ENCODE measurements at regions not wholly inside any gene's neighbourhood (a gene's known extent, or its start where the extent isn't known, plus 50 kb on each side); places are given as distances from the start of the nearest gene placed in this dataset.

DNA sequence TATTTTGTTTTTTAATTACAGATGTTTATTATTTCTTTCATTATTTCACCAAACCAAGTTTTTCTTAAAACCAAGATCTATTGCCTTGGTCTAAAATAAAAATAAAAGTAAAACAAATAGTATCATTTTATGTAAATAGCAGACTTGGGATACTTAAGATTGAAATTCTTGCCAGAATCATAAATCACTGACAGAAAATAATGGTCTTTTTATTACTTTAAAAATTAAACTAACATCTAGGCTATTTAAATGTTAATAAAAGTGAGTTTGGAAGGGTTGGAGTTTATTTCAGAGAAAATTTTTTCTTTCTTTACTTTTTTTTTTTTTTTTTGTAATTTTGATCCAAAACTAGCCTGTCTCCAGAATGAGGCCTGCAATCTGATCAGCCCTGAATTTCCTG lies 568.0 kb upstream of the IGFBP3 start:
- H3K27ac ChIP-seq: no peak overlapping the region
- no peak for DNase-seq
- H3K9me3 ChIP-seq: no peaks in the 10 kb centered on the region
- no peak overlapping the region for H3K4me3 ChIP-seq (replicated peaks in 1 of 3)
- no peaks in the 10 kb centered on the region for H3K4me1 ChIP-seq
- intact Hi-C loops (cut with DNase I): no loop called here
- H3K36me3 ChIP-seq: no peaks in the 10 kb centered on the region
- no peaks in the 10 kb centered on the region for H3K27me3 ChIP-seq
- TF ChIP-seq POLR2A (IDR thresholded peaks at IDR 0.05) (no peak), CTCF (IDR thresholded peaks at IDR 0.05) (no peak)

- H3K27ac ChIP-seq: no peak overlapping the region
- 58 to 60% methylated on average over 2 of the region's 2 CpGs for whole genome bisulfite sequencing, 2 donors
- intact Hi-C loops (cut with DNase I): no loop called here
- DNase-seq: no peak
- H3K27me3 ChIP-seq: no peaks in the 10 kb centered on the region
- no peaks in the 10 kb centered on the region for H3K4me1 ChIP-seq
- no peak for TF ChIP-seq CTCF (IDR thresholded peaks at IDR 0.05)
- TF ChIP-seq POLR2A (IDR thresholded peaks at IDR 0.05): no peak
- no peaks in the 10 kb centered on the region for H3K36me3 ChIP-seq
- H3K9me3 ChIP-seq: no peaks in the 10 kb centered on the region
- H3K4me3 ChIP-seq (replicated peaks in 1 of 3): no peak overlapping the region
Measured at GRCh38 chr7:46488607-46489006, 567.5 kb upstream of the IGFBP3 start.

- H3K4me3 ChIP-seq (replicated peaks in 1 of 3): no peak overlapping the region
- H3K36me3 ChIP-seq: no peaks in the 10 kb centered on the region
- H3K27ac ChIP-seq: no peak overlapping the region
- WGBS, 2 donors: 67 to 70% methylated on average over 5 of the region's 5 CpGs
- intact Hi-C loops (cut with DNase I): no loop called here
- peak in 1 of 2 donors; percentile 4 for DNase-seq
- no peaks in the 10 kb centered on the region for H3K27me3 ChIP-seq
- no peaks in the 10 kb centered on the region for H3K4me1 ChIP-seq
- TF ChIP-seq CTCF (IDR thresholded peaks at IDR 0.05): no peak
- no peak for TF ChIP-seq POLR2A (IDR thresholded peaks at IDR 0.05)
- no peaks in the 10 kb centered on the region for H3K9me3 ChIP-seq
Measured at GRCh38 chr7:46486256-46487206, 565.5 kb upstream of the IGFBP3 start.

- TF ChIP-seq CTCF (IDR thresholded peaks at IDR 0.05): no peak
- TF ChIP-seq POLR2A (IDR thresholded peaks at IDR 0.05): no peak
- 88 to 93% methylated on average over 3 of the region's 3 CpGs for whole genome bisulfite sequencing, 2 donors
- intact Hi-C loops (cut with DNase I): no loop called here
- H3K36me3 ChIP-seq: no peaks in the 10 kb centered on the region
- H3K27ac ChIP-seq: no peak overlapping the region
- no peak for DNase-seq
- H3K27me3 ChIP-seq: no peaks in the 10 kb centered on the region
- H3K9me3 ChIP-seq: no peaks in the 10 kb centered on the region
- no peak overlapping the region for H3K4me3 ChIP-seq (replicated peaks in 1 of 3)
- H3K4me1 ChIP-seq: no peaks in the 10 kb centered on the region
Measured at GRCh38 chr7:46485481-46486065, 564.5 kb upstream of the IGFBP3 start.

DNA sequence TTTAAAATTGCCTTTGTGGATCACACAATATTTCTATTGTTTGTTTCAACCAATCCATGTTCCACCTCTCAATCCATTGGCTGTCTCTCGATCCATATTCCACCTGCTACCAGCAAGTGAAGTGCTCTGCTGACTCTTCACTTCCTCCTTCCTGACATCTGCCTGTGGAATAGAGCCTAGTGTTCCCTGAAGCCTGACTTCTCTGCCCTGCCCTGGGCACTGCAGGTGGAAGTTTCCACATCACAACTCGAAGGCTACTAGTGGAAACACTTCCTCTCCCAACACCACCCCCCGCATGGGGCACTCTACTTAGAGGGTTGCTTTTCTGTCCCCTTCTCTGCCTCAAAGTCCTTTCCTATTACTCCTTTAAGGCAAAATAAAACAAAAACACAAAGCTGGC lies 563.8 kb upstream of the IGFBP3 start:
- Histone ChIP-seq H3K9me3 (no peaks in the 10 kb centered on the region), H3K27me3 (no peaks in the 10 kb centered on the region), H3K27ac (no peak overlapping the region), H3K4me3 (replicated peaks in 1 of 3) (no peak overlapping the region), H3K36me3 (no peaks in the 10 kb centered on the region), H3K4me1 (no peaks in the 10 kb centered on the region)
- DNase-seq: no peak
- intact Hi-C loops (cut with DNase I): no loop called here
- 64 to 67% methylated on average over 3 of the region's 3 CpGs for WGBS, 2 donors
- TF ChIP-seq CTCF (IDR thresholded peaks at IDR 0.05) (no peak), POLR2A (IDR thresholded peaks at IDR 0.05) (no peak)

All from thyroid gland (tissue), 4 donors.